H9 (cell line): ENCODE measurements at regions not wholly inside any gene's neighbourhood (a gene's known extent, or its start where the extent isn't known, plus 50 kb on each side); places are given as distances from the start of the nearest gene placed in this dataset.

Source experiments
- DNase-seq: peaks from one replicate; pipeline ENCODE4 v3.0.0-alpha.2; 2017
- H2AFZ ChIP-seq: one replicate; pipeline ENCODE4 v1.6.1; 2013; ENCODE audit warnings: mild to moderate bottlenecking, low read length, control low read depth, moderate library complexity
- H2AK5ac ChIP-seq: 2 replicates; pipeline ENCODE4 v1.6.1; 2013; ENCODE audit warnings: low read length, control low read depth, mixed read lengths; ENCODE audit not compliant: insufficient read length
- H2BK120ac ChIP-seq: one replicate; pipeline ENCODE4 v1.6.1; 2013; ENCODE audit warnings: low read depth, mild to moderate bottlenecking, low read length, control low read depth, inconsistent platforms; ENCODE audit not compliant: poor library complexity, severe bottlenecking
- H2BK12ac ChIP-seq: 2 replicates; pipeline ENCODE4 v1.6.1; 2013; ENCODE audit warnings: low read length, control low read depth, mixed read lengths, low read depth; ENCODE audit not compliant: insufficient read length
- H2BK15ac ChIP-seq: 2 replicates; pipeline ENCODE4 v1.6.1; 2013; ENCODE audit warnings: low read depth, low read length, control low read depth
- H2BK20ac ChIP-seq: one replicate; pipeline ENCODE4 v1.6.1; 2013; ENCODE audit warnings: low read depth, mild to moderate bottlenecking, low read length, control low read depth, inconsistent platforms; ENCODE audit not compliant: poor library complexity, severe bottlenecking
- H2BK5ac ChIP-seq: 2 replicates; pipeline ENCODE4 v1.6.1; 2013; ENCODE audit warnings: low read length, control low read depth, mixed read lengths; ENCODE audit not compliant: insufficient read length
- H3K14ac ChIP-seq: 2 replicates; pipeline ENCODE4 v1.6.1; 2013; ENCODE audit warnings: low read length, control low read depth; ENCODE audit not compliant: insufficient read depth
- H3K18ac ChIP-seq: 2 replicates; pipeline ENCODE4 v1.6.1; 2013; ENCODE audit warnings: low read depth, mild to moderate bottlenecking, mixed read lengths, low read length, control low read depth; ENCODE audit not compliant: insufficient read length
- H3K23ac ChIP-seq: 2 replicates; pipeline ENCODE4 v1.6.1; 2013; ENCODE audit warnings: low read length, control low read depth, mixed read lengths, low read depth; ENCODE audit not compliant: insufficient read length
- H3K23me2 ChIP-seq: 2 replicates; pipeline ENCODE4 v1.6.1; 2013; ENCODE audit warnings: low read depth, mild to moderate bottlenecking, mixed read lengths, low read length, control low read depth; ENCODE audit not compliant: insufficient read length, poor library complexity, severe bottlenecking
- H3K27ac ChIP-seq: 2 replicates; pipeline ENCODE4 v1.5.1; 2013; ENCODE audit warnings: low read length, control low read depth, mixed read lengths, low read depth; ENCODE audit not compliant: insufficient read length
- H3K27me3 ChIP-seq: 2 replicates; pipeline ENCODE4 v1.6.1; 2013; ENCODE audit warnings: low read length, control low read depth, inconsistent platforms; ENCODE audit not compliant: insufficient read depth
- H3K4ac ChIP-seq: 2 replicates; pipeline ENCODE4 v1.6.1; 2013; ENCODE audit warnings: low read depth, mild to moderate bottlenecking, control low read depth, inconsistent platforms, low read length, moderate library complexity
- H3K4me1 ChIP-seq: 2 replicates; pipeline ENCODE4 v1.6.1; 2013; ENCODE audit warnings: low read length, control low read depth, inconsistent platforms; ENCODE audit not compliant: insufficient read depth
- H3K4me2 ChIP-seq: 2 replicates; pipeline ENCODE4 v1.6.1; 2013; ENCODE audit warnings: low read length, control low read depth, mixed read lengths; ENCODE audit not compliant: insufficient read length, insufficient read depth
- H3K56ac ChIP-seq: 2 replicates; pipeline ENCODE4 v1.6.1; 2013; ENCODE audit warnings: low read depth, mild to moderate bottlenecking, mixed read lengths, low read length, control low read depth; ENCODE audit not compliant: insufficient read length
- H3K79me1 ChIP-seq: 2 replicates; pipeline ENCODE4 v1.6.1; 2013; ENCODE audit warnings: low read depth, mild to moderate bottlenecking, moderate library complexity, low read length, control low read depth, inconsistent platforms; ENCODE audit not compliant: insufficient read depth, poor library complexity, severe bottlenecking
- H3K79me2 ChIP-seq: 2 replicates; pipeline ENCODE4 v1.6.1; 2013; ENCODE audit warnings: low read length, control low read depth, inconsistent platforms; ENCODE audit not compliant: insufficient read depth
- H3K9ac ChIP-seq: 2 replicates; pipeline ENCODE4 v1.6.1; 2013; ENCODE audit warnings: low read length, control low read depth, mixed read lengths; ENCODE audit not compliant: insufficient read length; ENCODE audit errors: extremely low read depth
- H3K9me3 ChIP-seq: one replicate; pipeline ENCODE4 v1.6.1; 2013; ENCODE audit warnings: low read depth, low read length, inconsistent platforms; ENCODE audit not compliant: control insufficient read depth
- H3T11ph ChIP-seq: one replicate; pipeline ENCODE4 v1.6.1; 2013; ENCODE audit warnings: mild to moderate bottlenecking, low read length, control low read depth, inconsistent platforms
- H4K20me1 ChIP-seq: one replicate; pipeline ENCODE4 v1.6.1; 2013; ENCODE audit not compliant: control insufficient read depth, insufficient read length, insufficient read depth
- H4K5ac ChIP-seq: 2 replicates; pipeline ENCODE4 v1.6.1; 2013; ENCODE audit warnings: low read depth, mild to moderate bottlenecking, mixed read lengths, low read length, control low read depth; ENCODE audit not compliant: insufficient read length
- H4K8ac ChIP-seq: replicated peaks from 2 replicates; pipeline ENCODE4 v1.6.1; 2013; ENCODE audit warnings: low read length, control low read depth, mixed read lengths, low read depth; ENCODE audit not compliant: insufficient read length
- H4K91ac ChIP-seq: 2 replicates; pipeline ENCODE4 v1.6.1; 2013; ENCODE audit warnings: low read depth, mild to moderate bottlenecking, moderate library complexity, mixed read lengths, low read length, control low read depth; ENCODE audit not compliant: insufficient read length
- H3K27ac Mint-ChIP-seq, 3 experiments: 2 replicates in 2 of 3; 3 replicates in 1 of 3; pipeline ENCODE4 v1.8.0; 2020 to 2021; ENCODE audit warnings: mixed read lengths in 3 of 3, mild to moderate bottlenecking in 1 of 3, moderate library complexity in 1 of 3
- H3K27me3 Mint-ChIP-seq: 2 replicates; pipeline ENCODE4 v1.8.0; 2021; ENCODE audit warnings: low read depth, mild to moderate bottlenecking, moderate library complexity, mixed read lengths
- H3K36me3 Mint-ChIP-seq, 3 experiments: 2 replicates in 2 of 3; 3 replicates in 1 of 3; pipeline ENCODE4 v1.8.0; 2020 to 2021; ENCODE audit warnings: low read depth in 3 of 3, mixed read lengths in 3 of 3; ENCODE audit not compliant: insufficient read depth in 1 of 3
- H3K4me1 Mint-ChIP-seq, 2 experiments: 2 replicates each; pipeline ENCODE4 v1.8.0; 2020; ENCODE audit warnings: mixed read lengths in 2 of 2
- H3K4me3 Mint-ChIP-seq, 2 experiments: 2 replicates in 1 of 2; 3 replicates in 1 of 2; pipeline ENCODE4 v1.8.0; 2020 to 2021; ENCODE audit warnings: mild to moderate bottlenecking in 2 of 2, mixed read lengths in 2 of 2, moderate library complexity in 1 of 2
- H3K9me3 Mint-ChIP-seq, 2 experiments: 2 replicates in 1 of 2; 3 replicates in 1 of 2; pipeline ENCODE4 v1.8.0; 2020; ENCODE audit warnings: mild to moderate bottlenecking in 2 of 2, mixed read lengths in 2 of 2, moderate library complexity in 1 of 2
- whole genome bisulfite sequencing: extraction: QIAGEN DNeasy Blood & Tissue Kit; methylation state at CpG from one replicate; pipeline ENCODE4 v1.1.7; 2013; ENCODE audit warnings: missing lambda C conversion rate, low lambda C conversion rate, mixed read lengths; ENCODE audit not compliant: insufficient read length; ENCODE audit errors: extremely low coverage; 5-methylcytosine and 5-hydroxymethylcytosine counted together
- TF ChIP-seq, protein P1 (sequence below): fragments of 200-600 bp; sonication (generic); conservative IDR thresholded peaks from 3 replicates; pipeline ENCODE4 v1.8.0; 2021; ENCODE audit warnings: antibody characterized with exemption, mild to moderate bottlenecking

DNA sequence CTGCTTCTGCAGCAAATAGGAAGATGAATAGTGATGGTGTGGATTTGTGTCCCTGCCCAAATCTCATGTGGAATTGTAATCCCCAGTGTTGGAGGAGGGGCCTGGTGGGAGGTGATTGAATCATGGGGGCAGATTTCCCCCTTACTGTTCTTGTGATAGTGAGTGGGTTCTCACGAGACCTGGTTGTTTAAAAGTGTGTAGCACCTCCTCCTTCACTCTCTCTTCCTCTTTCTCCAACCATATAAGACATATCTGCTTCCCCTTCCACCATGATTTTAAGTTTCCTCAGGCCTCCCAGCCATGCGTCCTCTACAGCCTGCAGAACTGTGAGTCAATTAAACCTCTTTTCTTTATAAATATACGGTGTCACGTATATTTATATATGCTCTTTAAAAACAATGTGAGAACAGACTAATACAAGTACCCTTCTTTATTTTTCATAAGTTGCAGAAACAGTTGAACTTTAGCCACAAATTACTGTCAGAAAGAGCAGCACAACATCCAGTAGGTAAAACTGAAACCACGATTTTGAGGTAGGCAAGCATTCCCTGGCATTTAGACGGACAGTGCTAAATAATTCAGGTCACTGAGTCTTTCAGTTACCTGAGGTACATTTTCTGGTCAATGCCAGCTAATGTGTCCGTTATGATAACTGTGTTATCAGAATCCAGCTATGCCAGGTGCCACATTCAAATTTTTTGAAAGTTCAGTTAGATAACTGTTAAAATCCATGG, 79.3 kb upstream of the SPEF2 start:
- Histone ChIP-seq H3K23ac (no peak overlapping the region), H3K9ac (no peak overlapping the region), H3K79me1 (no peaks in the 10 kb centered on the region), H3T11ph (no peak overlapping the region), H2BK120ac (no peak overlapping the region), H3K14ac (no peak overlapping the region), H3K18ac (no peak overlapping the region), H2AK5ac (no peak overlapping the region), H3K4me1 (no peaks in the 10 kb centered on the region), H4K20me1 (no peaks in the 10 kb centered on the region), H3K9me3 (no peaks in the 10 kb centered on the region), H2BK15ac (no peak overlapping the region), H3K4me2 (no peak overlapping the region), H2BK5ac (no peak overlapping the region), H4K91ac (no peak overlapping the region), H2AFZ (no peak overlapping the region), H3K79me2 (no peaks in the 10 kb centered on the region), H2BK20ac (no peak overlapping the region), H4K8ac (no peak overlapping the region), H3K4ac (no peak overlapping the region), H3K27ac (no peak overlapping the region), H2BK12ac (no peak overlapping the region), H3K56ac (no peak overlapping the region), H3K23me2 (no peaks in the 10 kb centered on the region), H4K5ac (no peak overlapping the region), H3K27me3 (no peaks in the 10 kb centered on the region)
- no CpG with 5 or more reads among the region's 7 CpGs for WGBS
- H3K4me1 Mint-ChIP-seq: no peaks in the 10 kb centered on the region
- TF ChIP-seq, protein P1, sequence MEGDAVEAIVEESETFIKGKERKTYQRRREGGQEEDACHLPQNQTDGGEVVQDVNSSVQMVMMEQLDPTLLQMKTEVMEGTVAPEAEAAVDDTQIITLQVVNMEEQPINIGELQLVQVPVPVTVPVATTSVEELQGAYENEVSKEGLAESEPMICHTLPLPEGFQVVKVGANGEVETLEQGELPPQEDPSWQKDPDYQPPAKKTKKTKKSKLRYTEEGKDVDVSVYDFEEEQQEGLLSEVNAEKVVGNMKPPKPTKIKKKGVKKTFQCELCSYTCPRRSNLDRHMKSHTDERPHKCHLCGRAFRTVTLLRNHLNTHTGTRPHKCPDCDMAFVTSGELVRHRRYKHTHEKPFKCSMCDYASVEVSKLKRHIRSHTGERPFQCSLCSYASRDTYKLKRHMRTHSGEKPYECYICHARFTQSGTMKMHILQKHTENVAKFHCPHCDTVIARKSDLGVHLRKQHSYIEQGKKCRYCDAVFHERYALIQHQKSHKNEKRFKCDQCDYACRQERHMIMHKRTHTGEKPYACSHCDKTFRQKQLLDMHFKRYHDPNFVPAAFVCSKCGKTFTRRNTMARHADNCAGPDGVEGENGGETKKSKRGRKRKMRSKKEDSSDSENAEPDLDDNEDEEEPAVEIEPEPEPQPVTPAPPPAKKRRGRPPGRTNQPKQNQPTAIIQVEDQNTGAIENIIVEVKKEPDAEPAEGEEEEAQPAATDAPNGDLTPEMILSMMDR: no peak
- DNase-seq: no peak
- H3K27me3 Mint-ChIP-seq: no peaks in the 10 kb centered on the region; the same call in 1 of the 2 replicates
- peaks cover 9 to 11% of the 10 kb centered on the region in 2 experiments for H3K9me3 Mint-ChIP-seq
- no peak overlapping the region for H3K27ac Mint-ChIP-seq
- no peak overlapping the region for H3K4me3 Mint-ChIP-seq
- peaks cover 0 to 2% (median 0%) of the 10 kb centered on the region in 3 experiments; a peak in 1 of 7 replicates for H3K36me3 Mint-ChIP-seq
